GM19455 (cell line): ENCODE measurements at regions not wholly inside any gene's neighbourhood (a gene's known extent, or its start where the extent isn't known, plus 50 kb on each side); places are given as distances from the start of the nearest gene placed in this dataset.
"Not testable (repeated sequence)": the region's sequence is repeated elsewhere in the genome, so short reads cannot be mapped to it uniquely, and the experiment has no call there.

Source experiments
- ATAC-seq: cut with Tn5 transposase; IDR thresholded peaks from one replicate; pipeline ENCODE4 v1.9.1; 2021; ENCODE audit not compliant: unreplicated experiment

DNA sequence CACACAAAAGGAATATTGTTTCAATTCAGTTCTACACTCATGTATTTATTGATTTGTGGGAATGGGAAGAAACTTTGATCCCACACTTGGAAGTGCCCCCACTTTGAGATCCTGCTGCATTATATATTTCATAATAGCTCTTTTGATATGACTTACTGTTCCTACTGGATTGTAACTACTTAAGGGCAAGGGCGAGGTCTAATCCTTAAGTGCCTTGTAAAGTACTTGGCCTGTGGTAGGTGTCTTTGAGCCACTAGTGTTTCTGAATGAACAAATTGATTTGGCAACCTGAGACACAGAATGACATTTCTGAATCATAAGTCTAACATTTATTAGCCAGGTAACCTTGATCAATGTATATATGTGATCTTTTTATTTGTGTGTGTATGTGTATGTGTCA lies 767.2 kb downstream of the RAB28 start:
- ATAC-seq, result no peak

DNA sequence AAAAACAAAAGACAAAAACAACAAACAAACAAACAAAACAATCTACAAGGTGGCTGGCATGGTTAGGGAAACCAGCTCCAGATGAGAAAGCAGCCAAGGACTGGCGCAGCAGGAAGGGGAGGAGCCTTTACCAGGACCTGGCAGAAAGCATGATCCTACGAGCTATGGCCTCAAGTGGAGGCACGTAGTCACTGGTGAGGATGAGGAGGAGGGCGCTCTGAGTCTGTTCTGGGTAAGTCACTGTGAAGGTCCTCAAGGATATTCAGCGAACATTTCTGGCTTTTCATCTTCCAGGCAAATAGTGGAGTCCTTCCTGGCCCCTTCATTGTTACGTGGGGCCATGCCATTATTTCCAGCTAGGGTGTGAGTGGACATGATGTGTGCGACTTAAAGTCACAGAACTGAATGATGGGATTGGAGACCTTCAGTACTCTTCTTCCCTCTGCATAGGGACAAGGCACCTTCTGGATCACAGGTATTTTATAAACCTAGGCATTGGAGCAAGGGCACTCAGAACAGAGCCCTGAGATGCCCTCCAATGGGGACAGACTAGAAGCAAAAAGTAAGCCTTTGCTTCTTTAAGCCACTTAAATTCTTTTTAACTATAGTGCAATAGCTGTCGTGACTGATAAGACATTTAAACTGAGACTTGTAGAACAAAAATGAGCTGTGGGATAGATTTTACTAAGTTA lies 771.3 kb downstream of the RAB28 start:
- no peak for ATAC-seq

DNA sequence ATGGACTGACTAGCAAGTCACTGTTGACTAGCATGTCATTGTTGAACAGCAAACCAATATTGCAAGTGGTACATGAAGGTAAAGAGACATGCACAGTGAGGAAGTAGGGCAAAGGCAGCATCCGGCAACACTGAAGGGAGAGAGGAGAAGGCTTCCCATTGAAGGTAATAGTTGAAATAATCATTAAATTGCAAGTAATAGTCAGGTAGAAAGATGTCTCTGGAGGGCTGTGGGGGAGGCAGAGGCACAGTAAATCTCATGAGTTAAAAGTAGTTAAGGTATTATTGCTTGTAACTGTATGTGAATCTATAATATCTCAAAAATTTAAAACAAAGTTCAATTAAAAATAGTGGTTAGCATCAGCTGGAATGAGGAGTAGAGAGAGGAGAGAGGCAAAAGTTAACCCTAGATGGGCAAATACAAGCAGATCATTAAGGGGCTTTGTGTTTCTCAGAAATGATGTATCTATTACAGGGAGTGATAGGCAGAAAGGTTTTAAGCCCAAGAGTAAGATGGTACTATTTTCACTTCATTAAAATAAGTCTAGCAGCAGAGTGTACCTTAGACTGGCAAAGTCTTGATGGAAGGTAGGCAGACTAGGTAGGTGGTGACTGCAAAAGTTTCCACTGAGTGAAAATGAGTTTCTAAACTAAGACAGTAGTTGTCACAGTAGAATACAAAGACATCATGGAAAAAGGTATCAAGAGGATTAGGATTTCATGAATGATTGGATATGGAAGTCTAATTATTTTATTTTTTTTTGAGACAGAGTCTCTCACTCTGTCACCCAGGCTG lies 776.6 kb downstream of the RAB28 start:
- ATAC-seq, result no peak

DNA sequence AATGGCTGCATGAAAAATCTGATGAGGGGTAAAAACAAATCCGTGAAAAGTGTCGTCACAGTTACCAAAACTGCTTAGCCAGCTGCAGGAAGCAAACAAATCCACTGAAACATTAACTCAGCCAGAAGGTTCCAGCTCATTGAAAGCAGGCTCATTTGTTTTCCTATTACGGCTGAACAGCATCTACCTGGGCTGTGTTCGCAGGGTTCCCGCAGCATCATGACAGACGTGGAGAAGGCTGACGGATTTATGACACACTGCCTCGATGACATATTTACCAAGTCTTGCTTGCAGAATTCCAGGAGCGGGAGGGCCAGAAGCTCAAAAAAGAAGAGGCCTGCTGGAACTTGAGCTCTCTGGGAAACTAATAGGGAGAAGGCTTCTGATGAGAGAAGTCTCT lies 781.1 kb downstream of the RAB28 start:
- no peak for ATAC-seq

DNA sequence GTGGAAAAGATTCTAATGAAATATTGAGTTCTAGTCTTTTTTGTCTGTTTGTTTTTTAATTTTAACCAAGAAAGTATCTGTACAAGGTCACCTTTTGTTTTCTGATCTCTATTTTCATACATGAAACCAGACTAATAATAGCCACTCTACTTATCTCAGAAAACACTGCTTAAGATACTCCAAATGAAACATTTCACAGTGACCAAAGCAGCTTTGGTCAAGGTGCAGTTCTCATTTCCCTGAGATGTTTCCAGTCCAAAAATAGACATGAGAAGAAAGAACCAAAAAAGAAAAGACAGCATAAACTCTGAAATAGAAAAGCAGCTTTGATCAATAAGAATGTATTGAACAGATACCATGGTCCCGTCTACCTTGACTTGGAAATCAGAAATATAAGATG lies 782.8 kb downstream of the RAB28 start:
- ATAC-seq, result peak; percentile 59

DNA sequence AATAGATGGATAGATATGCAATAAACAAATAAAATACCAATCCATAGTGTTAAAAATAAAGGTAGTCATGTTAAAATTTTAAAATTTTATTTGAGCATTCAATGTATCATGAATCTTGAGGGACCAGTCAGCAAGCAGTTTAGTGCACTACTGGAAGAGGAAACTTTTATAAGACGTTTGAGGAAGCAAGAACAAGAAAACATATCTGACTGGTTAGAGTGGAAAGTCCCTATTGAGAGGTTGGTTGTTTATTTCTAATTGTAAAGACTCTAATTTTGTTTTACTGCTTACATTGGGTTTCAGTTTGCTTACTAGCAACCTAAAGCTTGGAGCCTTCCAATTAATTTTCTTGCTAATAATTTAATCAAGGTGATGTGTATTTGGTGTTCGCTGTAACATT lies 786.2 kb downstream of the RAB28 start:
- ATAC-seq, result no peak

DNA sequence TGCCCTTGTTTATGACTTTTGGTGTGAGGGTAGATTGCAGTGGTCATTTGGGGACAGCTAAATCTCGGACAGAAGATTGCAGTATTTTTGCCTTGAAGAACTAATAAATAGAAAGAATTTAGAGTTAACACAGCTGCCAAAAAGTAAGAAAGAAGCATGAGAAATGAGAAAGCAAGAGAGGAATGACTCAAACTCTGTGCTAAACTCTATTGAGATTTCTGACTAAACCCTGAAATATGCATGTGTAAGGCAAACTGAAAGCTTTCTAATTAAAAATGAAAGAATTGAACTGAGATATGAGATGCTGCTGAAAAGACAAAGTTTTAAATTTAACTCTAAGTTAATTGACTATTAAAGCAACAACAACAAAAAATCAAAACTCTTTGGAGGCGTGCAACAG lies 791.3 kb downstream of the RAB28 start:
- ATAC-seq, result no peak

DNA sequence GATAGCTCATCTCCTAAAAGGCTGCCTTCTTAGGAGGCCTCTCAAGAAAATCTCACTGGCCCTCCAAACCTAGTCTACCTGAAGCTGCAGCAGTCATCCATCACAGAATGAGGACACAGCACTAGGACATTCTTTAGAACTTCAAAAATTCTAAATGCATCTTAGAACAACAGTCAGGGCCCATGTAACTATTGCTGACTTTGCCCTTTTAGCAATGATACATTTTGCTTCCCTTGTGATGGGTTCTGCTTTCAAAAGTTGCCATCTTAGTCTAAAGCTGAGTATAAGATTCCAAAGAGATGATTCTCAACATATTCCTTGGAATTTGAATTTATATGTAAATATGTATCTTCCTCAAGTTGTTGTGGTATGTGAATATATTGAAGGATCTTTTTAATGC lies 793.0 kb downstream of the RAB28 start:
- no peak for ATAC-seq

DNA sequence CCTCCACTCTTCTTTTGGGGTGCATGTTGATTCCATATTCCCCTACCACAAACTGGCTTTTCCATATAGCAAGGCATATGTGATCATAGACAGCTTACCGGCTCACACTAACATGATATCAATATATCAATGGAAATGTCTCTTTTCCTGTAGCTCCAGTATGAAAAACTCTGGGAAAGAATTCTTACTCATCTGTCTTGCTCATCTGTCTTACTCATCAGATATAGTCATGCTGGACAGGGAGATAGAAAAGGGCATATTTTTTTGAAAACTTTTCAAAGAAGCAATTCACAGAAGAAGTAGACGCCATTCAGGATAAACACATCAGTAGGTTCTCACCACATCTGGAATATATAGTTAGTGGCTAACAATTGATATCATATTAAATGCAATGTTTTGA lies 794.7 kb downstream of the RAB28 start:
- no peak for ATAC-seq

DNA sequence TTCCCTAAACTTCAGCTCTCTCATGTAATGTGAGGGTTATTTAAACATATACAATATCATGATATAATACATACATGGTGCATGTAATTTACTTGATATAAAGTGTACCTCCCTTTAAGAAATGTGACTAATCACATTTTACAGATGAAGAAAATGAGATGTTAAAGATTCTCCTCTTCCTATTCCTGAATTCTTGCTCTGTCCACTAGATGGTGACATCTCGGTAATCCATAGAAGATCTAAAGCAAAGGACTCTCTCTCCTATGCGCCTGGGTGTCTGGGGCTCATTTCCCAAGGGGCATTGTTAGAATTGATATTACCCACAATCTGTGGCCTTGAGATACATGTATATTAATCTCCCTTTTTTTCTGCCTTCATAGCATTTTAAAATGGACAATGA lies 804.9 kb downstream of the RAB28 start:
- no peak for ATAC-seq

DNA sequence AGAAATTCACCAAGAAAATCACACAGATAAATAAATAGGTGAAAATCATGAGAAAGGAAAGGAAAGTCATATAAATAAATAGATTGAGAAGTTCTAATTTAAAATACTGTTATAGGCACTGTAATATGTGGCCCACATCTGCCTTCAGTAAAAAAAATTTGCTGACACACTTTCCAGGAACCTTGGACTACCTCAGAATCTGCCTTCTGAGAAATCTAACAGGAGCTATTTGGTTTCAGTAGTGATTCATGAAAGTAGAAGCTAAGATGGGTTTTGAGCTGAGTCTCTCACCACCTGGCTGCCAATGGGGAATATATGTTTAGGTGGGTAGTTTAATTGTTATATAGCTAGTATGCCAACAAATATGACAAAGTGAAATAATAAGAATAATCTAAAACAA lies 810.0 kb downstream of the RAB28 start:
- no peak for ATAC-seq

DNA sequence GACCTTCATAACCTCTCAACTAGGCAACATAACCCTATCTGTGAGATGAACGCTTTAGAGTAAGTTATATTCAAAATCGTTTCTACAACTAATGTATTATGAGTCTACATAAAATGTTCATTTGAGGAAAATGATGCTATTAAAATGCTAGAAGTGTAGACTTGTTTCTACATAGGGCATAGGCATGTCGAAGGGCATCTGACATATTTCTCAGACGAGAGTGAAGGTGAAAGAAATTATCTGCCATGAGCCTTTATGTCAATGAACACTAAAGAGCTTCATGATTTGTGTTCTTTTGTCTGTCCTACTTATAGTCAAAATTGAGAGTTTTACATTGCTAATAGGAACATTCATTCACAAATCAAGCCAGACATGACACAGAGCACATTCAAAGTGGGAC lies 811.8 kb downstream of the RAB28 start:
- ATAC-seq, result no peak

DNA sequence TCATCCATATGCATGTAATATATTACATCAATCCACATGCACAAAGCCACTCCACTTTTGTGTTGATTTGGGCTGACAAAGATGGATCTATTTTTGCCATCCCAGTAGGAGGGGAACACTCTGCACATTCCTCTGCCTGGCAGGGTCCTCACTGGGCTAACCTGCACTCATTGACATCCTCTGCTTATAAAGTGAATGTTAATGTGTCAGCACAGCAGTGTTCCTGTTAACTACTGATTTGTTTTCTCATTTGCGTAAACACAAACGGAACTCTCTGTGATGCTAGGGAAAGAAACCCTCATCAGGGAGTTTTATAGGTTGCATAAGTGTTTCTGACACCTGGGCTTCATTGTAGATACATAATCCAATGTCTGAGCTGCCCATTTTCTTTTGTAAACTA lies 826.0 kb downstream of the RAB28 start:
- no peak for ATAC-seq

DNA sequence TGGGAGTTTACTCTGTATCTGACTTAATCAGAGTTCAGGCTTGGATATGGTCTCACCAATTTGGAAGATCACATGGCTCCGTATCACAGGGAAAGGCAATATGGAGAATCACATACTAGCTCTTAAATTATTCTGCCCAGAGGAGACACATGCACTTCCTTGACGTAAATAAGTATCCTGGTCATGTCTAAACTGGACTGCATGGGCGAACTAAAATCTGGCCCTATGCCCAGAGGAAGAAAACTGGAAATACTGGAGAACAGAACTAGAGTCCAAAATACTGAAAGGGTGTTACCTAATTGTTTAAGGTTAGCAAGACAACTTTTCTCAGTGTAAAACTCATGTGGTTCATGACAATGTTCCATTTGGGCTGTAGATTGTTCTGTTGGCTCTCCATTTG lies 832.3 kb downstream of the RAB28 start:
- ATAC-seq, result no peak

DNA sequence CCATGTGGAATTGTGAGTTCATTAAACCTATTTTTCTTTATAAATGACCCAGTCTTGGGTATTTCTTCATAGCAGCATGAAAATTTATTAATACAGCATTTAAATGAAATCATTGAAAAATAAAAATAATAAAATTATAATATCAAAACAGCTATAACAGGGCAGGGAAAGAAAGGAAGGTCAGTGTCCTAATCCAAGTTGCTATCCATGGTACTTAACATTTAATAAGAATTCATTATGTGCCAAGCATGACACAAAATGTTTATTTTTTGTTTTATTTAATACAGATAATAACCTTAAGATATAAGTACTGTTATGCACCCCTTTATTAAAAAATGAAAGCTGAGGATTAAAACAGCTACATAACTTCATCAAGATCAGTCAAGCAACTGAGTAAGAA lies 838.4 kb downstream of the RAB28 start:
- ATAC-seq, result no peak

DNA sequence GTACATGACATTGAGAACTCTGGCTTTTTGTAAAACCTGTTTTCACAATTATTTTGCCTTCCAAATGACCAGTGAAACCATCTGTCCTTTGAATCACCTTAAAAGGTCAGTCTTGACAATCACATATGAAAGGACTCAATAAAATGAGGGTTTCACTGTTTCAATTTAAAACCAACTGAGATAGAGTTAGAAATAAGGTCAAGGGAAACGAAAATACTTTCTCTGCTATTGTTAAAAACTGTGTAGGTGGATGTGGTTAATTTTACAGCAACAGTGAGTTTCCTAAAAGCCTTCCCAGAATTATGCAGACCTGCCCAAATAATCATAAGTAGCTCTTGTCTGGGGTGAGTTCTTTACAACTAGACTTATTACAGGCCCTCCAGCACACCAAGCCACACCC lies 839.9 kb downstream of the RAB28 start:
- ATAC-seq, result no peak

DNA sequence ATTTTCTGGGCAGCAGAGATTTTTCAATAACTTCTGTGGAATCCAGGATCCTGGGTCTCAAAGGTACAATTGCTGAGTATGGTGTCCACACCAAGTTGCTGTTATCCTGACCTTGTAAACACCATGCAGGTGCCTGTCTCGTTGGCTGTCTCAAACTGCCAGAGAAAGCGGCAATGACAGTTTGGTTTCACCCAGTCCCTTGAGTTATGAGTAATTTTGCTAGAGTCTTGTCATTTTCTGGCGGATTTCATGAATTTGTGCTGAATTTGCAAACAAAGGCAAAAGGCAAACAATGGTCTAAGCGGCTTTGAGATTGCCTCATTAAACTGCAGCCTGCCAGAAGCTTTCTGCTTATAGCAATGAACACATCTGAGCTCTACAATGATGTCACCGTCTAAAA lies 847.9 kb downstream of the RAB28 start:
- ATAC-seq, result no peak

DNA sequence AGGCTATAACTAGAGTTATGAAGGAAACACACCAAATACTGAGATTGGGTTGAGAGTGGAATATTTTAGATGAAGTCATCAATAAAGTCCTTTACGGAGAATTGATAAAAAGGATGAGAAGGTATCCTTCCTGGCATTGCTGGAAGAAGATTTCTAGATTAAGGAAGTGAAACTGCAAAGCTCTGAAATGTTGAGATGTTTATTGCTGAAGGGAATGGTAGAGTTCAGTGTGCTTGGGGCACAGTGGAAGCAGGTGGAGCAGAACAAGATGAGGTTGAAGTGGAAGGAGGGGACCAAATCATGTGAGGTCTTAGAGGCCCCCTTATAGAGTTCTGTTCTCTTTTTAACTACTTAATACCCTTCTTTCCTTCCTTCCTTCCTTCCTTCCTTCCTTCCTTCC lies 848.5 kb downstream of the RAB28 start:
- ATAC-seq, result no peak

DNA sequence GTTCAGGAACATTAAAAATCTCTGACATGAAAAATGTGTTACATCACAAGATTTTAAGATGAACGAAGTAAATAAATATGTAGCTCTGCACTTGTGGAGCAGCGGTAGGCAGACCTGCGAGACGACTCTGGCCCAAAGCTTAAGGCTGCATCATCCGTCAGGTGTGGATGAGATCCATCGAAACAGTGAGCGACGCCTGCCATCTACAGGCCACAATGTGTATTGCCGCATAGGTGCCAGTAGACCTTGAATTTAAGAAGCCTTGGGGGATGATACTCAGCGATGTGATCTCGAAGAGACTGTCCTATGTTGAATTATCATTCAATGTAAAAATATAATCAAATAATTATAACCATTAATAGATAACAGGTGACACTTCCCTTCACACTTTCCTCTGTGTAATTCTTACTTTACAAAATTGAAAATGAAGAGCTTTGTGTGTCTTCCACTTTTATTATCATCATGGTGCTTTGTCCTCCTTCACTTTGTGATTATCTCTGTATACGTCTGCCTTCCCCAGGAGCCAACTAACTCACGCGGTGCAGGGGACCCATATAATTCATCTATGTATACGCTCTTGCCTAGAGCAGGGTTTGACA lies 851.0 kb downstream of the RAB28 start:
- ATAC-seq, result peak; percentile 99

DNA sequence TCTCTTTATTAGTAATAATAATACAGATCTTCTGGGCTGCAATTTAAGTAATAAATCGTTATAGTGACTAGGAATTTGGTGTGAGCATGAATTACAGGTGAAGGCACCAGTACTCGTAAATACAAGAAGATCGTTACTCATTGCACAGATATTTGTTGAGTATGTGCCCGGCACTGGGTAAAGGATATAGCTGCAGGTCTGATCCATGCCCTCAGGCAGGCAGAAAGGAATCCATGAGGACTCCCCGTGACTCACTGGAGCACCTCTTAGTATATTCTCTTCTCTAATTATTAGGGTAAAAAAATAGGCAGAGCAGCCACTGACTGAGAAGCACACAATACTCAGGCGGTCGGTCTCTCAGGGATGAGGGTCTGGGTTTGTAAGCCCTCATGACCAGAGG lies 868.3 kb downstream of the RAB28 start:
- no peak for ATAC-seq

DNA sequence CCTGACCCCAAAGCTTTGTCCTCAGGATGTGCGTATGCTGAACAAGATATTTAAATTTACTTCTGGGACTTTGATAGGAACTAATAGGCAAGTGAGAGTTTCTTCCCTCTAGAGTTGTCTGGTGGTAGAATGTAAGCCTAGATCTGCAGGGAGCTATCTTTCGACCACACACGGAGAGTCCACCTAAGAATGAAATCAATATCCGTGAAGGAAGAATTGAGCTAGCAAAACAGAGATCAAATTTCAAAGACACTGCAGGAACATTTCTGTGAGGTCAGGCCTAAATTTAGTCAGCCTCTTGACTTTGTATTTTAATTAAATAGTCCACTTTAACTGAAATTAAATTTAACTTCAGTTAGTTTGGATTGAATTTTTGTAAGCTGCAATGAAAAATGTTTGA lies 871.3 kb downstream of the RAB28 start:
- no peak for ATAC-seq

DNA sequence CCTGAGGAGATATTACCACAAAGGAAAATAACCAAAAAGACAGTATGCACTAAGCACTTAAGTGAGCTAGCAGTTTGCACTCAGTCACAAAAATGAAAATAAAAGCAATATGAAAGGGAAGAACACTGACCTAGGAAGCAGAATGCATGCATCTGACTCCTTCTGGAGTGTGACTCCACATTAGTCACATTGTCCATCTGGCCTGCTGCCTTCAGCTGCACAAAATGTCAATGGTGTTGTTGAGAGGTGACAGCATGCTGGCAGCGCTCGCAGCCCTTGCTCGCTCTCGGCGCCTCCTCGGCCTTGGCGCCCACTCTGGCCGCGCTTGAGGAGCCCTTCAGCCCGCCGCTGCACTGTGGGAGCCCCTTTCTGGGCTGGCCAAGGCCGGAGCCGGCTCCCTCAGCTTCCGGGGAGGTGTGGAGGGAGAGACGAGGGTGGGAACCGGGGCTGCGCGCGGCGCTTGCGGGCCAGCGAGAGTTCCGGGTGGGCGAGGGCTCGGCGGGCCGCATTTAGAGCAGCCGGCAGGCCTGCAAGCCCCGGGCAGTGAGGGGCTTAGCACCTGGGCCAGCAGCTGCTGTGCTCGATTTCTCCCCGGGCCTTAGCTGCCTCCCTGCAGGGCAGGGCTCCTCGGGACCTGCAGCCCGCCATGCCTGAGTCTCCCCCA lies 874.8 kb downstream of the RAB28 start:
- ATAC-seq, result not testable (repeated sequence)
